Left hindlimb (tissue), 1 donor: ENCODE measurements at regions not wholly inside any gene's neighbourhood (a gene's known extent, or its start where the extent isn't known, plus 50 kb on each side); places are given as distances from the start of the nearest gene placed in this dataset.
"Not testable (repeated sequence)": the region's sequence is repeated elsewhere in the genome, so short reads cannot be mapped to it uniquely, and the experiment has no call there.

Experiments used
- DNase-seq: peaks from one replicate; pipeline ENCODE4 v3.0.0-alpha.2; 2018

- DNase-seq, result peak; percentile 59
Observed at GRCh38 chr7:155377838-155378579, 79.9 kb upstream of the EN2 start.

GRCh38 chr7:155378580-155378934 lies 79.4 kb upstream of the EN2 start:
- DNase-seq, result no peak

- no peak for DNase-seq
Observed at GRCh38 chr7:155378959-155379871, 78.7 kb upstream of the EN2 start.

- peak; percentile 59 for DNase-seq
Observed at GRCh38 chr7:155380221-155380861, 77.6 kb upstream of the EN2 start.

- DNase-seq, result no peak
Observed at GRCh38 chr7:155380976-155381851, 76.7 kb upstream of the EN2 start.

GRCh38 chr7:155381852-155382801 lies 75.8 kb upstream of the EN2 start:
- no peak for DNase-seq

- DNase-seq, result no peak
Observed at GRCh38 chr7:155382802-155383171, 75.1 kb upstream of the EN2 start.

- DNase-seq, result no peak
Observed at GRCh38 chr7:155383756-155384491, 74.0 kb upstream of the EN2 start.

GRCh38 chr7:155384751-155385150 lies 73.2 kb upstream of the EN2 start:
- no peak for DNase-seq

- not testable (repeated sequence) for DNase-seq
Observed at GRCh38 chr7:155385182-155385581, 72.7 kb upstream of the EN2 start.

GRCh38 chr7:155386608-155387007 lies 71.3 kb upstream of the EN2 start:
- no peak for DNase-seq

- DNase-seq, result no peak
Observed at GRCh38 chr7:155387066-155387620, 70.8 kb upstream of the EN2 start.

GRCh38 chr7:155388561-155388960 lies 69.4 kb upstream of the EN2 start:
- DNase-seq, result no peak

- no peak for DNase-seq
Observed at GRCh38 chr7:155391414-155391813, 66.5 kb upstream of the EN2 start.

- DNase-seq, result no peak
Observed at GRCh38 chr7:155392726-155393570, 65.0 kb upstream of the EN2 start.

GRCh38 chr7:155394413-155394812 lies 63.5 kb upstream of the EN2 start:
- DNase-seq, result no peak

GRCh38 chr7:155395176-155395797 lies 62.6 kb upstream of the EN2 start:
- no peak for DNase-seq

- no peak for DNase-seq
Observed at GRCh38 chr7:155396661-155397060, 61.3 kb upstream of the EN2 start.
